H9 (cell line): ENCODE measurements at regions not wholly inside any gene's neighbourhood (a gene's known extent, or its start where the extent isn't known, plus 50 kb on each side); places are given as distances from the start of the nearest gene placed in this dataset.

Source experiments
- DNase-seq: peaks from one replicate; pipeline ENCODE4 v3.0.0-alpha.2; 2017
- H2AFZ ChIP-seq: one replicate; pipeline ENCODE4 v1.6.1; 2013; ENCODE audit warnings: mild to moderate bottlenecking, low read length, control low read depth, moderate library complexity
- H2AK5ac ChIP-seq: 2 replicates; pipeline ENCODE4 v1.6.1; 2013; ENCODE audit warnings: low read length, control low read depth, mixed read lengths; ENCODE audit not compliant: insufficient read length
- H2BK120ac ChIP-seq: one replicate; pipeline ENCODE4 v1.6.1; 2013; ENCODE audit warnings: low read depth, mild to moderate bottlenecking, low read length, control low read depth, inconsistent platforms; ENCODE audit not compliant: poor library complexity, severe bottlenecking
- H2BK12ac ChIP-seq: 2 replicates; pipeline ENCODE4 v1.6.1; 2013; ENCODE audit warnings: low read length, control low read depth, mixed read lengths, low read depth; ENCODE audit not compliant: insufficient read length
- H2BK15ac ChIP-seq: 2 replicates; pipeline ENCODE4 v1.6.1; 2013; ENCODE audit warnings: low read depth, low read length, control low read depth
- H2BK20ac ChIP-seq: one replicate; pipeline ENCODE4 v1.6.1; 2013; ENCODE audit warnings: low read depth, mild to moderate bottlenecking, low read length, control low read depth, inconsistent platforms; ENCODE audit not compliant: poor library complexity, severe bottlenecking
- H2BK5ac ChIP-seq: 2 replicates; pipeline ENCODE4 v1.6.1; 2013; ENCODE audit warnings: low read length, control low read depth, mixed read lengths; ENCODE audit not compliant: insufficient read length
- H3K14ac ChIP-seq: 2 replicates; pipeline ENCODE4 v1.6.1; 2013; ENCODE audit warnings: low read length, control low read depth; ENCODE audit not compliant: insufficient read depth
- H3K18ac ChIP-seq: 2 replicates; pipeline ENCODE4 v1.6.1; 2013; ENCODE audit warnings: low read depth, mild to moderate bottlenecking, mixed read lengths, low read length, control low read depth; ENCODE audit not compliant: insufficient read length
- H3K23ac ChIP-seq: 2 replicates; pipeline ENCODE4 v1.6.1; 2013; ENCODE audit warnings: low read length, control low read depth, mixed read lengths, low read depth; ENCODE audit not compliant: insufficient read length
- H3K23me2 ChIP-seq: 2 replicates; pipeline ENCODE4 v1.6.1; 2013; ENCODE audit warnings: low read depth, mild to moderate bottlenecking, mixed read lengths, low read length, control low read depth; ENCODE audit not compliant: insufficient read length, poor library complexity, severe bottlenecking
- H3K27ac ChIP-seq: 2 replicates; pipeline ENCODE4 v1.5.1; 2013; ENCODE audit warnings: low read length, control low read depth, mixed read lengths, low read depth; ENCODE audit not compliant: insufficient read length
- H3K27me3 ChIP-seq: 2 replicates; pipeline ENCODE4 v1.6.1; 2013; ENCODE audit warnings: low read length, control low read depth, inconsistent platforms; ENCODE audit not compliant: insufficient read depth
- H3K4ac ChIP-seq: 2 replicates; pipeline ENCODE4 v1.6.1; 2013; ENCODE audit warnings: low read depth, mild to moderate bottlenecking, control low read depth, inconsistent platforms, low read length, moderate library complexity
- H3K4me1 ChIP-seq: 2 replicates; pipeline ENCODE4 v1.6.1; 2013; ENCODE audit warnings: low read length, control low read depth, inconsistent platforms; ENCODE audit not compliant: insufficient read depth
- H3K4me2 ChIP-seq: 2 replicates; pipeline ENCODE4 v1.6.1; 2013; ENCODE audit warnings: low read length, control low read depth, mixed read lengths; ENCODE audit not compliant: insufficient read length, insufficient read depth
- H3K56ac ChIP-seq: 2 replicates; pipeline ENCODE4 v1.6.1; 2013; ENCODE audit warnings: low read depth, mild to moderate bottlenecking, mixed read lengths, low read length, control low read depth; ENCODE audit not compliant: insufficient read length
- H3K79me1 ChIP-seq: 2 replicates; pipeline ENCODE4 v1.6.1; 2013; ENCODE audit warnings: low read depth, mild to moderate bottlenecking, moderate library complexity, low read length, control low read depth, inconsistent platforms; ENCODE audit not compliant: insufficient read depth, poor library complexity, severe bottlenecking
- H3K79me2 ChIP-seq: 2 replicates; pipeline ENCODE4 v1.6.1; 2013; ENCODE audit warnings: low read length, control low read depth, inconsistent platforms; ENCODE audit not compliant: insufficient read depth
- H3K9ac ChIP-seq: 2 replicates; pipeline ENCODE4 v1.6.1; 2013; ENCODE audit warnings: low read length, control low read depth, mixed read lengths; ENCODE audit not compliant: insufficient read length; ENCODE audit errors: extremely low read depth
- H3K9me3 ChIP-seq: one replicate; pipeline ENCODE4 v1.6.1; 2013; ENCODE audit warnings: low read depth, low read length, inconsistent platforms; ENCODE audit not compliant: control insufficient read depth
- H3T11ph ChIP-seq: one replicate; pipeline ENCODE4 v1.6.1; 2013; ENCODE audit warnings: mild to moderate bottlenecking, low read length, control low read depth, inconsistent platforms
- H4K20me1 ChIP-seq: one replicate; pipeline ENCODE4 v1.6.1; 2013; ENCODE audit not compliant: control insufficient read depth, insufficient read length, insufficient read depth
- H4K5ac ChIP-seq: 2 replicates; pipeline ENCODE4 v1.6.1; 2013; ENCODE audit warnings: low read depth, mild to moderate bottlenecking, mixed read lengths, low read length, control low read depth; ENCODE audit not compliant: insufficient read length
- H4K8ac ChIP-seq: replicated peaks from 2 replicates; pipeline ENCODE4 v1.6.1; 2013; ENCODE audit warnings: low read length, control low read depth, mixed read lengths, low read depth; ENCODE audit not compliant: insufficient read length
- H4K91ac ChIP-seq: 2 replicates; pipeline ENCODE4 v1.6.1; 2013; ENCODE audit warnings: low read depth, mild to moderate bottlenecking, moderate library complexity, mixed read lengths, low read length, control low read depth; ENCODE audit not compliant: insufficient read length
- H3K27ac Mint-ChIP-seq, 3 experiments: 2 replicates in 2 of 3; 3 replicates in 1 of 3; pipeline ENCODE4 v1.8.0; 2020 to 2021; ENCODE audit warnings: mixed read lengths in 3 of 3, mild to moderate bottlenecking in 1 of 3, moderate library complexity in 1 of 3
- H3K27me3 Mint-ChIP-seq: 2 replicates; pipeline ENCODE4 v1.8.0; 2021; ENCODE audit warnings: low read depth, mild to moderate bottlenecking, moderate library complexity, mixed read lengths
- H3K36me3 Mint-ChIP-seq, 3 experiments: 2 replicates in 2 of 3; 3 replicates in 1 of 3; pipeline ENCODE4 v1.8.0; 2020 to 2021; ENCODE audit warnings: low read depth in 3 of 3, mixed read lengths in 3 of 3; ENCODE audit not compliant: insufficient read depth in 1 of 3
- H3K4me1 Mint-ChIP-seq, 2 experiments: 2 replicates each; pipeline ENCODE4 v1.8.0; 2020; ENCODE audit warnings: mixed read lengths in 2 of 2
- H3K4me3 Mint-ChIP-seq, 2 experiments: 2 replicates in 1 of 2; 3 replicates in 1 of 2; pipeline ENCODE4 v1.8.0; 2020 to 2021; ENCODE audit warnings: mild to moderate bottlenecking in 2 of 2, mixed read lengths in 2 of 2, moderate library complexity in 1 of 2
- H3K9me3 Mint-ChIP-seq, 2 experiments: 2 replicates in 1 of 2; 3 replicates in 1 of 2; pipeline ENCODE4 v1.8.0; 2020; ENCODE audit warnings: mild to moderate bottlenecking in 2 of 2, mixed read lengths in 2 of 2, moderate library complexity in 1 of 2
- CTCF ChIP-seq: fragments of 200-600 bp; sonication (generic); conservative IDR thresholded peaks from 3 replicates; pipeline ENCODE4 v1.8.0; 2021; ENCODE audit warnings: antibody characterized with exemption, mild to moderate bottlenecking
- WGBS: extraction: QIAGEN DNeasy Blood & Tissue Kit; methylation state at CpG from one replicate; pipeline ENCODE4 v1.1.7; 2013; ENCODE audit warnings: missing lambda C conversion rate, low lambda C conversion rate, mixed read lengths; ENCODE audit not compliant: insufficient read length; ENCODE audit errors: extremely low coverage; 5-methylcytosine and 5-hydroxymethylcytosine counted together

- Histone ChIP-seq H2BK12ac (no peak overlapping the region), H3K27ac (no peak overlapping the region), H3K14ac (no peak overlapping the region), H2AK5ac (no peak overlapping the region), H4K20me1 (no peaks in the 10 kb centered on the region), H2AFZ (no peak overlapping the region), H2BK15ac (no peak overlapping the region), H2BK120ac (no peak overlapping the region), H3K9ac (no peak overlapping the region), H3K4me1 (peaks cover 2% of the 10 kb centered on the region; the same call in 1 of the 2 replicates), H4K8ac (no peak overlapping the region), H3T11ph (no peak overlapping the region), H2BK20ac (no peak overlapping the region), H3K79me2 (no peaks in the 10 kb centered on the region), H3K18ac (no peak overlapping the region), H3K23me2 (no peaks in the 10 kb centered on the region), H3K56ac (no peak overlapping the region), H3K4ac (no peak overlapping the region), H3K4me2 (no peak overlapping the region), H3K9me3 (no peaks in the 10 kb centered on the region), H2BK5ac (no peak overlapping the region), H3K23ac (no peak overlapping the region), H3K79me1 (no peaks in the 10 kb centered on the region), H4K5ac (no peak overlapping the region), H3K27me3 (no peaks in the 10 kb centered on the region), H4K91ac (no peak overlapping the region)
- Mint-ChIP-seq H3K4me3 (no peak overlapping the region), H3K9me3 (no peaks in the 10 kb centered on the region), H3K4me1 (peaks cover 47 to 49% of the 10 kb centered on the region in 2 experiments), H3K36me3 (no peaks in the 10 kb centered on the region), H3K27me3 (peaks cover 2% of the 10 kb centered on the region), H3K27ac (no peak overlapping the region)
- WGBS: no CpG with 5 or more reads among the region's 11 CpGs
- no peak for DNase-seq
- TF ChIP-seq CTCF: no peak
Measured at GRCh38 chr16:87096746-87097333, 220.4 kb downstream of the C16orf95 start.
